Stimulated activated CD8-positive, alpha-beta memory T cell treated with anti-CD3 and anti-CD28 coated beads, Interleukin-15, amount 100 ng/mL, for 4 hours (primary cell): ENCODE measurements at regions not wholly inside any gene's neighbourhood (a gene's known extent, or its start where the extent isn't known, plus 50 kb on each side); places are given as distances from the start of the nearest gene placed in this dataset.

Experiments used
- DNase-seq, 2 donors: peaks; one replicate each; pipeline ENCODE4 v3.0.0-alpha.2; 2020; ENCODE audit warnings: low read depth in 2 of 2

GRCh38 chr1:234778221-234779159, 168.5 kb upstream of the IRF2BP2 start:
- DNase-seq: no peak

DNA sequence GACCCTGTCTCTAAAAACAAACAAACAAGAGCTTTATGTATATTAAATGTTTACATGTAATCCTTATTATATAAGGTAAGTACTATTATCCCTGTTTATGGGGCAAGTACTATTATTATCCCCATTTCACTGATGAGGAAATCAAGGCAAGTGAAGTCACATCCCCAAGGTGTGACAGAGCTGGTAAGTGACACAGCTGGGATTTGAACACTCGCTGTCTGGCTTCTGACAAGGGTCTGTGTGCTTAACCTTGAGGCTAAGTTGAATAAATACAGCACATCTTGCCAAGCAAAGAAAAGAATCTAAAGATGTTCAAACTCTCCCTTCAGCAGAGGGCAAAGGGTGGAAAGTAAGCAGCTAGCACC, 167.9 kb upstream of the IRF2BP2 start:
- no peak for DNase-seq

- DNase-seq: no peak
These were observed 167.2 kb upstream of the IRF2BP2 start for GRCh38 chr1:234776876-234777855.

DNA sequence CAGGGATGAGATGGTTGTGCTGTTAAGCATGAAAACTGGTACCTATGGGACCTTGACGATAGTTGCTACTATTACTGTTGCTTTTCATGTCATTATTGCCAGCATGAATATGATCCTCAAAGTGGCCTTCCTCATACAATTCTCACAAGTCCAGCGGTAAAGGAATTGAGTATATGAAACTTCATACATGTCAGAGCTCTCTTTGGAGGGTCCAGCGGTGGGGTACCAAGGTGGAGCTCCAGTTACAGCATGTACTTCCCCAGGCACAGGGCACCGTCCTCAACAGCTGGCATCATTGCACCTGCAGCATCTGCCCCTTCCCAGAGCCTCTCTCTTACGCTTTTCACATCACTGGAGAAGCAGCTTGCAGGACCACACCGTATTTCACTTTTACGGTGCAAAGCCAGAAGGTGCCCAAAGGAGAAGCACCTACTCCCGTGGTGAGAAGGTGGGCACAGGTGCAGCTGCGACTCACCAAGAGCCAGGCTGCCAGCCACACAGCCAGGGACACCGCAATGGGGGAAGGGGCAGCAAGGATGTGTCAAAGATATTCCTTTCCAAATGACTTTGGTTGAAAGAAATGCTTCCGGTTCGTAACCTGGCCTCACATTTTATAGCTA, 166.4 kb upstream of the IRF2BP2 start:
- no peak for DNase-seq

DNA sequence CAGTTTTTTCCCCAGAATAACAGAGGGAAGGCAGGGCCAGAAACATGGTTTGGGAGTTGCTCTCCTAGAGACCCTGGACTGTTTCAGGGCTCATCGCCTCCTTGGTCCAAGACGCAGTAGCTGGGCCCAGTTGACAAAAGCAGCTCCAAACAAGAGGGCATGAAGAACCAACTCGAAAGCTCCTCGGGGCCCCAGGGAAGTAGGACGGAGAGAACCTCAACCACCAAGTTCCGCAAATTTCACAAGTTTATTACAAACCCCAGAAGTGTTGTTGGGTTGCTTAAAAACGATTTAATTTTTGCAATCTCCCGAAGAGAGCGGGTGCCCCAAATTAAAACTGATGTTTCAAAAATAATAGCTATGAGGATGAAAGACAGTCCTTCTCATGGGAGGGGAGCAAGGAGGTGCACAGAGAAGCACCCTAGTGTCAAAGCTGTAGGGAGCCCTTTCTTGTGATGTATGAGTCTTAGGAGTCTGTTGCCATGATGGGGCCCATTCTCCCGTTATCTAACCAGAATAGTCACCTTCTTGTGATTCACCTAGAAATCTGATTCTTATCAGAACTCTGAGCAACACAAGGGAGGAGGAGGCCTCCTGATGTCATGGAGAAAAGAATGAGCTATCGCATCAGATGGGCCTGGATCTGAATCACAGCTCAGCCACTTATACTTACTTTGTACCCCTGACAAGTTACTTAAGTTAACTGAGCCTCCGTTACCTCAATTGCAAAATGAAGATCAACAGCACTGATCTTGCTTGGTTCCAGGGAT, 165.7 kb upstream of the IRF2BP2 start:
- DNase-seq: no peak

GRCh38 chr1:234774971-234775370, 165.0 kb upstream of the IRF2BP2 start:
- no peak for DNase-seq

GRCh38 chr1:234773936-234774677, 164.1 kb upstream of the IRF2BP2 start:
- no peak for DNase-seq

DNA sequence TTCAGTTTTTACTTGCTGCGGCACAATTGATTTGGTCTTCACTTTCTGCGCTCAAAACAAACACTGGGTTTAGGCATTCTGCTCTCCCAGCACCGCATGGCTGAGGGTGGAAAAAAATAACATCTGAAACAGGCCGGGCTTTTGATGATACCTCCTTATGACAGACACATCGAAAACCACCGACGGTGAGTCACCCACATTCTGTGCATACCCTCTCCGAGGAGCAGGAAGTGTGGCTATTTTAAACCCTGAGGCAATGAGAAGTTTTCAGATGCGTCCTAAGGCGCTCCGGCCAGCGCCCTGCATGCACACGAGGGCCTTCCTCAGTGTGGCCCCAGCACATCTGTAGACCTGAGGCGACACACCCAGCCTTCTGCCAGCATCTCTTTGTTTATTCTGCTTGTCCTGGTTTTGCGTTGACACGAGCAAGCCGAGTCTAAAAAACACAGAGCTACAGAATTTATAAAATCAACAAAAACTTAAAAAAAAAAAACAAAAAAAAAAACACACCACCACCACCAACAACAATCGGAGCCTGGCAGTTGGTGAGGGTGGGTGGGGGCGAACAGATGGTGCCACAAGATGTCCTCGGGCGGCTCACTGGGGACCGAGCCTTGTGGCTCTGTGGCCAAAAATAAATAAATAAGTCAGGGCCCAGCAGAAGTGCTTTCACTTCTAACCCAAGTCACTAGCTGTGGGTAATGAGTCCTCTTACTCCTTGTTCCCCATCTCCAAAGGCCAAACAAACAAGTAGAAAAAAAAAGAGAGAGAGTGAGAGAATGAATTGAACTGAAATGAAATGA, 162.6 kb upstream of the IRF2BP2 start:
- peak; percentile 73 to 88 for DNase-seq

DNA sequence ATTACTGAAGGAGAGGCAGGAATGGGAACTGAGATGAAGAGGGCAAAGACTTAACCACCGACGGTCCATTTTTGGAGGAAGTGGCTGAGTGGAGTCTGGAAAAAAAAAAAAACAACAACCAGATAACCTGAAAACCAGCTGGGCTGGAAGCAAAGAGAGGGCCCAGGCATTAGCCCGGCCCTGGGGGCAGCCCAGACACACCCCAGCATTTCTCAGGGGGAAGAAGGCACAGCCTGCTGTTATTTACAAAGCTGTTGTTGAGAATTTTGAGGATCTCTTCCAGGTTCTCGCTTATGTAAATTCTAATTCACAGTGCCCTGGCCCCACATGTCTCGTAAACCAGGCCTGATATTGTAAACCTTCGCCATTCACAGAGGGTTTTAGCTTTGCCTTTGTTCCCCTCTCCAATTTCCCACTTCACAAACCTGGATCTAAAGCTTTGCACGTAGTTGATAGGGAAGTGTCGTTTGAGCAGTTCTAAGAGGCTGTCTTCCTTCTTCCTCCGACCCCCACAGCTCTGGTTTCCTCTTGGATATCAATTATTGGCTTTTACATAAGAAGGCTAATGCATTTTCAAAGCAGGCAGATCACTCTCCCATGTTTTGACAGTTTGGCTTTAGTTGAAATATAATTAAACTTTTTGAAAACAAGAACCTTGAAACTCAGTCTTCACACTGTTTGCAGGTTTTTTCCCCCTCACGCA, 161.8 kb upstream of the IRF2BP2 start:
- DNase-seq: no peak

DNA sequence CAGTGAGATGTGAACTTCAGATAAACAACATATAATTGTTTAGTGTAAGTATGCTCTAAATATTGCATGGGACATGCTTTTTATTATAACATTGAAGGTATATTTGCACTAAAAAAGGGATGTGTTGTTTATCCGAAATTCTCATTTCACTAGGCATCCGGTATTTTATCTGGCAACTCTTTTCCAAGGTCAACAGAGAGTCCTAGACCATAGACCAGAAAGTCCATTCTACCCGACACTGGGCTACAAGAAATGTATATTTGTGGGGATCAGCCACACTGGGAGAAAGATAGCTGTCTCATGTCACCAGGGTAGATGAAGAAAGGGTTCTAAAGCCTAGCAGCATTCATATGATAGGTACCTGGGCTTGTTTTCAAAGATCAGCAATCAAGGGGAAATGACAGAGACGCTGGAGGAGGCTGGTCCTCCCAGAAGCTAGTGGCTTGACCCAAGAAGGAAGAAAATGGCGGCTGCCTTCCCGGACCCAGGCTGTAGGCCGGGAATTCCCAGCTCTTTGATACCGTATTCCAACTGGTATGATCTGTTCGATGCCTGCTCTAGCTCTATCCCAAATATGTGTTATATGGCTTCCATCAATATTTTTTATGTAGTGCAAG, 161.1 kb upstream of the IRF2BP2 start:
- no peak for DNase-seq

DNA sequence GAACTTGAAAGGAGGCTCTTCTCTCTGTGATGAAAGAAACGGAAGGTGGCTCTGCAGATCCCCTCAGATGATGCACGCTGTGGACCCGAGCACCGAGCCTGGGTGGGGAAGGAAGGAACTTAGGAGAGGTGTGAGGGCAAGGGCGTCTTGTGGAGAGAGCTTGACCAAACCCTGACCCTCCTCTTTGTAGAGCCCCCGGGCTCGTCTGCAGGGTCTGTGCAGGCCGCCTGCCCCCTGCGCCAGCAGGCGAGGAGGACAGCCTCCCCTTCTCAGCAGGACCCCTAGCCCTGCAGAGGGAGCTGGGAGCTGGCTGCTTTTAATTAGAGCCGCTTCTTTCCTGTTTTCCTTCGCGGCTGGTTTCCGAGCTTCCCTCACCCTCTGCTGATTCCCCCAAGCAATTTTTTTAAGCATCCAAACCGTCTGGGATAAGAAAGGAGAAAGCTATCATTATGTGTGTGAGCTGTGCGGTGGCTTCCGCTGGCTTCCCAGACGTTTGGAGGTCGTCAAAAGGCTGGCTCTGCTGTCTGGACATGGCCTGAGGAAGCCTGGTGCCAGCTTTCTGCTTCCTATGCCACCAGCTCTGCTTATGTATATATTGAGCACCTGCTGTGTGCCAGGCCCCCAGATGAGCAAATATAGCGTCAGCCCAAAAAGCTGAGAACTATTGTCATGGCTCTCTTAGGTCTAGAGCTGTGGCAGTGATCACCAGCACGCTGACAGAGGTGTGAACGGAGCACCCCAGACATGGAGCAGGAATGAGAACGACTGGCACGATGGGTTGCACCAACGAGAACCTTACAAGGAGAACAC, 160.2 kb upstream of the IRF2BP2 start:
- no peak for DNase-seq

DNA sequence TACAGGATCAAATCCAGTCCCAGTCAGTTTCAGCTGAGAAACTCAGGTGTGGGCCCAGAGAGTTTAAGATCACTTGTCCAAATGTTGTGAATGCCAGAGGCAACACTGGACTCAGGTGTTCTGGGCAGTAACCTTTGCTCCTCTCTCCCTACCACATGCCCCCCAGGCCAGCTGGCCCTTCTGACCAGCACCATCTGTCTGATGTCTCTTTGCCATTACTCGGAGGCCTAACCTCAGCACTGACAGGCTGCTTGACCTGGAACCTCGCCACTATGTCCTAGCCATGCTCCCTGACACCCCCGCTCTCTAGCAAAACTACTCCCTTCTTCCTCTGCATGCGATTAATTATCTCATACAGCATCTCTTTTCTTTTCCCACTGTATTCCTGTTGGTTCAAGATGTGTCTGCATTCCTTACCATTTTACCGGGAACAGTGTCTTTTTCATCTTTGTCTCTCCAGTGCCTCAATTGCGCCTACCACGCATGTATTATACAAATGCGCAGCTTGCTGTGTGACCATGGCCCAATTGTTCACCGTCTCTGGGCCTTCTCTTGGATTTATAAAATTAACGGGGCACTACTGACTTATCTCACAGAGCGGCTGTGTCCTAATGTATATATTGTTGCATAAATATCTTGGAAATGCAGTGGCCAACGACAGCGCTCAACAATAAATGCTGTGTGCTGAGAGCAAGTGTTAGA, 159.5 kb upstream of the IRF2BP2 start:
- DNase-seq: no peak

DNA sequence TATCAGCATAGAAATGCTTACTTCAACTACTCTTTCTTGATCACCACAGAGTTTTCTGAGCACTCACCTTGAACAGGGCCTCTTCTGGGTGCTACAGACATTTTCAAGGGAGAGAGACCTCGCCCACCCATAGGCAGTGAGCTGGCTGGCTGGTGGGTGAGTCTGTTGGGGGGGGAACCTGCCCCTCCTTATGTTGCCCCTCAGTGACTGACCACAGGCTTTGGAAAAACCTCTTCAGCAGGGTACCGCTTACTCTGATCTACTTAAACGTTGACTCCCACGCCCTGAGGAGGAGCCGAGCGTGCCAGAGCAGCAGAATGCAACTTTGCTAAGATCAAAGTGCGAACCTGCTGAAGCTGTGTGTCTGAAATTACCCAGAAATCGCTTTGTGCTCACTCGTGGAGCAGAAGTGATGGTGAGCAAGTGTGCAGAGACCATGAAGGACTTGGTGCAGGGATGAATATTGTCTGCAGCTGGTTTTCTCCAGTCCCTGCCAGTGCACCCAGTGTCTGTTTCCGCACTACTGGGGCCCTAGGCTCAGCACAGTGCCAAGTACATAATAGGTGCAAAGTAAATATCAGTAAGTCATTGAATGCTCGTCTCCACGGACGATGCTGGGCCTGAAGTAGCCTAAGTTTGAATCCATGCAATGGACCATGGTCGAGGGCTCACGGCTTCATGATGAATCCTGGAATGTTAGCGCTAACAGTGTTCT, 158.7 kb upstream of the IRF2BP2 start:
- DNase-seq: peak; percentile 58 to 73

DNA sequence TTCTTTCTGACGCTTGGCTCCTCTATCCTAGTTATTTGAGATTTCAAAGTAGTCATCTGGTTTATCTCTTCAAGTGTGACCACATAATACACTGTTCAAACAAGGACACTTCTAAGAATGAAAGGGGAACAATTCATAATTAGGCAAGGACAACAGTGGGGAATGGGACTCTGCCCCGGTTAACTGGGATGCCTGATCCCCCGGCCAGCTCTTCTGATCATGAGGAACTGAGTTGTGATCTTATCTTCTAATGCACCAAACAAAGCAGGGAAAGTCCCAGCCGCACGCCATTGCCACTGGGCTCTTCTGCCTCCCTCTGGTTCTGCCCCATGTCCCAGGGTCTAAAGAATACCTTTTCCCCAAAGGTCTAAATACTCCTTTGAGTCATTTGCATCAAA, 158.2 kb upstream of the IRF2BP2 start:
- DNase-seq: no peak

GRCh38 chr1:234765672-234766071, 155.7 kb upstream of the IRF2BP2 start:
- no peak for DNase-seq

- no peak for DNase-seq
These were observed 155.2 kb upstream of the IRF2BP2 start for GRCh38 chr1:234765181-234765580.

DNA sequence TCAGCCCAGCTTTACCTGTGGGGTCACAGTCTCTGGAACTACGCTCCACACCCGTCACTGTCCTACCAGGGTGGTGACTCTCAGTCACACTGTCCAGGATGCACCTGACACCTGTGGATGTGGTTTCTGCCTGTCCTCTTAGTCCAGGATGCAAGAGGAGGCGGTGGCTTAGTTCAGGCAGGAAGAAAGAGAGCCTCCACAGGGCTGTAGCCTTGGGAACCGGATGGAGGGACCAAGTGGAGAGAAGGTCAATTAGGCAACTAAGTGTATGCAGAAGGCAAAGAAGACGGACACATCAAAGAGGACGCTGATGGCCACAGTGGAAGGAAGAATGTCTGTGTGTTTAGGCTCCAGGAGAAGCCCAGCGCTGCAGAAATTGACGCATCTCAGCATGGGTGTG, 153.9 kb upstream of the IRF2BP2 start:
- no peak for DNase-seq
